Trophoblast cell (in vitro differentiated cells and primary cell): ENCODE measurements at regions not wholly inside any gene's neighbourhood (a gene's known extent, or its start where the extent isn't known, plus 50 kb on each side); places are given as distances from the start of the nearest gene placed in this dataset.

Experiments used
- DNase-seq, 2 donors: peaks; one replicate each; pipeline ENCODE4 v3.0.0-alpha.2; 2016
- H2AFZ ChIP-seq: 2 replicates; pipeline ENCODE4 v1.6.1; 2013; ENCODE audit warnings: low read length, moderate library complexity, mild to moderate bottlenecking; ENCODE audit not compliant: insufficient read depth, poor library complexity
- H2AK5ac ChIP-seq: 2 replicates; pipeline ENCODE4 v1.6.1; 2013; ENCODE audit warnings: mild to moderate bottlenecking, low read length
- H2BK120ac ChIP-seq: 2 replicates; pipeline ENCODE4 v1.6.1; 2013; ENCODE audit warnings: low read length, mild to moderate bottlenecking, moderate library complexity; ENCODE audit not compliant: insufficient read depth, poor library complexity
- H2BK12ac ChIP-seq: 2 replicates; pipeline ENCODE4 v1.6.1; 2013; ENCODE audit warnings: mild to moderate bottlenecking, low read length, moderate library complexity
- H2BK5ac ChIP-seq: 2 replicates; pipeline ENCODE4 v1.6.1; 2013; ENCODE audit warnings: low read length, low read depth, moderate library complexity, mild to moderate bottlenecking; ENCODE audit not compliant: poor library complexity
- H3K14ac ChIP-seq: 2 replicates; pipeline ENCODE4 v1.6.1; 2013; ENCODE audit warnings: mild to moderate bottlenecking, low read length
- H3K18ac ChIP-seq: 2 replicates; pipeline ENCODE4 v1.6.1; 2013; ENCODE audit warnings: mild to moderate bottlenecking, low read length
- H3K23ac ChIP-seq: 2 replicates; pipeline ENCODE4 v1.6.1; 2013; ENCODE audit warnings: low read length
- H3K27ac ChIP-seq: 2 replicates; pipeline ENCODE4 v1.5.1; 2013; ENCODE audit warnings: low read depth, mild to moderate bottlenecking, inconsistent platforms, low read length, moderate library complexity
- H3K27me3 ChIP-seq: 2 replicates; pipeline ENCODE4 v1.6.1; 2013; ENCODE audit warnings: inconsistent platforms, mild to moderate bottlenecking, low read length, moderate library complexity; ENCODE audit not compliant: insufficient read depth
- H3K36me3 ChIP-seq, 2 experiments: 1 replicate in 1 of 2; 2 replicates in 1 of 2; pipeline ENCODE4 v1.6.1; 2013; ENCODE audit warnings: low read length in 2 of 2, mild to moderate bottlenecking in 2 of 2, moderate library complexity in 1 of 2; ENCODE audit not compliant: insufficient read depth in 2 of 2, control insufficient read depth in 1 of 2
- H3K4ac ChIP-seq: 2 replicates; pipeline ENCODE4 v1.6.1; 2013; ENCODE audit warnings: low read depth, mild to moderate bottlenecking, low read length, moderate library complexity
- H3K4me1 ChIP-seq, 2 experiments: 1 replicate in 1 of 2; 2 replicates in 1 of 2; pipeline ENCODE4 v1.6.1; 2013; ENCODE audit warnings: low read length in 2 of 2, mild to moderate bottlenecking in 2 of 2, moderate library complexity in 1 of 2; ENCODE audit not compliant: insufficient read depth in 2 of 2, control insufficient read depth in 1 of 2
- H3K4me2 ChIP-seq: 2 replicates; pipeline ENCODE4 v1.6.1; 2013; ENCODE audit warnings: inconsistent platforms, mild to moderate bottlenecking, low read length, moderate library complexity
- H3K4me3 ChIP-seq: 2 replicates; pipeline ENCODE4 v1.5.1; 2013; ENCODE audit warnings: mild to moderate bottlenecking, low read depth, low read length, inconsistent platforms
- H3K79me1 ChIP-seq: one replicate; pipeline ENCODE4 v1.6.1; 2013; ENCODE audit warnings: low read length
- H3K79me2 ChIP-seq: 2 replicates; pipeline ENCODE4 v1.6.1; 2013; ENCODE audit warnings: low read length, mild to moderate bottlenecking; ENCODE audit not compliant: control insufficient read depth, insufficient read depth, poor library complexity
- H3K9ac ChIP-seq: 2 replicates; pipeline ENCODE4 v1.6.1; 2013; ENCODE audit warnings: mild to moderate bottlenecking, low read length
- H3K9me3 ChIP-seq: 2 replicates; pipeline ENCODE4 v1.6.1; 2013; ENCODE audit warnings: low read depth, mild to moderate bottlenecking, control low read depth, inconsistent platforms, low read length; ENCODE audit not compliant: insufficient read depth
- H4K12ac ChIP-seq: 2 replicates; pipeline ENCODE4 v1.6.1; 2013; ENCODE audit warnings: low read depth, mild to moderate bottlenecking, low read length, moderate library complexity
- H4K8ac ChIP-seq: 2 replicates; pipeline ENCODE4 v1.6.1; 2013; ENCODE audit warnings: low read depth, mild to moderate bottlenecking, low read length, moderate library complexity
- H4K91ac ChIP-seq: one replicate; pipeline ENCODE4 v1.6.1; 2013; ENCODE audit warnings: low read depth, mild to moderate bottlenecking, low read length, moderate library complexity
- WGBS: extraction: QIAGEN DNeasy Blood & Tissue Kit; methylation state at CpG from one replicate; pipeline ENCODE4 v1.1.7; 2013; ENCODE audit warnings: missing lambda C conversion rate; ENCODE audit not compliant: insufficient read length, insufficient coverage; ENCODE audit errors: extremely low coverage; 5-methylcytosine and 5-hydroxymethylcytosine counted together

- H3K79me1 ChIP-seq = no peaks in the 10 kb centered on the region
- no peak overlapping the region for H2AFZ ChIP-seq
- no peak overlapping the region for H3K14ac ChIP-seq
- H4K8ac ChIP-seq = no peak overlapping the region
- no peak overlapping the region for H4K91ac ChIP-seq
- H3K18ac ChIP-seq = no peak overlapping the region
- no peak overlapping the region for H3K23ac ChIP-seq
- H3K79me2 ChIP-seq = no peaks in the 10 kb centered on the region
- H2BK5ac ChIP-seq = no peak overlapping the region
- H2BK120ac ChIP-seq = no peak overlapping the region
- no peak overlapping the region for H3K4ac ChIP-seq
- peaks cover 2% of the 10 kb centered on the region for H3K9me3 ChIP-seq
- H3K4me3 ChIP-seq = no peak overlapping the region
- H3K36me3 ChIP-seq = no peaks in the 10 kb centered on the region
- H3K4me2 ChIP-seq = no peak overlapping the region
- no peak for DNase-seq
- no peaks in the 10 kb centered on the region for H3K27me3 ChIP-seq
- no peak overlapping the region for H3K27ac ChIP-seq
- no CpG with 5 or more reads among the region's 5 CpGs for WGBS
- no peak overlapping the region for H4K12ac ChIP-seq
- H3K9ac ChIP-seq = no peak overlapping the region
- H2AK5ac ChIP-seq = no peak overlapping the region
- no peaks in the 10 kb centered on the region for H3K4me1 ChIP-seq
- H2BK12ac ChIP-seq = no peak overlapping the region
These were observed 268.6 kb downstream of the JRKL start for GRCh38 chr11:96658436-96658835.

GRCh38 chr11:96664110-96664509 is 274.3 kb downstream of the JRKL start:
- H3K4me3 ChIP-seq = no peak overlapping the region
- no peak overlapping the region for H2BK5ac ChIP-seq
- H3K79me1 ChIP-seq = no peaks in the 10 kb centered on the region
- no peak overlapping the region for H3K4ac ChIP-seq
- no peaks in the 10 kb centered on the region for H3K36me3 ChIP-seq
- no peaks in the 10 kb centered on the region for H3K27me3 ChIP-seq
- H3K14ac ChIP-seq = no peak overlapping the region
- no peak overlapping the region for H4K8ac ChIP-seq
- H2BK120ac ChIP-seq = no peak overlapping the region
- H4K12ac ChIP-seq = no peak overlapping the region
- H3K79me2 ChIP-seq = no peaks in the 10 kb centered on the region
- no peaks in the 10 kb centered on the region for H3K9me3 ChIP-seq
- no peak overlapping the region for H2BK12ac ChIP-seq
- H2AFZ ChIP-seq = no peak overlapping the region
- no peak overlapping the region for H3K9ac ChIP-seq
- H3K4me2 ChIP-seq = no peak overlapping the region
- no peak overlapping the region for H4K91ac ChIP-seq
- DNase-seq = no peak
- no peak overlapping the region for H3K23ac ChIP-seq
- no CpG with 5 or more reads among the region's 2 CpGs for WGBS
- no peak overlapping the region for H2AK5ac ChIP-seq
- no peak overlapping the region for H3K27ac ChIP-seq
- H3K4me1 ChIP-seq = no peaks in the 10 kb centered on the region
- no peak overlapping the region for H3K18ac ChIP-seq

- Histone ChIP-seq H4K8ac (no peak overlapping the region), H3K36me3 (no peaks in the 10 kb centered on the region), H4K12ac (no peak overlapping the region), H3K79me1 (no peaks in the 10 kb centered on the region), H3K27me3 (no peaks in the 10 kb centered on the region), H2BK5ac (no peak overlapping the region), H2BK12ac (no peak overlapping the region), H3K23ac (no peak overlapping the region), H2BK120ac (no peak overlapping the region), H2AK5ac (no peak overlapping the region), H3K4me3 (no peak overlapping the region), H3K18ac (no peak overlapping the region), H3K4me1 (no peaks in the 10 kb centered on the region), H3K27ac (no peak overlapping the region), H4K91ac (no peak overlapping the region), H3K4ac (no peak overlapping the region), H3K9me3 (no peaks in the 10 kb centered on the region), H3K4me2 (no peak overlapping the region), H2AFZ (no peak overlapping the region), H3K14ac (no peak overlapping the region), H3K79me2 (no peaks in the 10 kb centered on the region), H3K9ac (no peak overlapping the region)
- DNase-seq = no peak
- WGBS = no CpG with 5 or more reads among the region's 5 CpGs
These were observed 290.6 kb downstream of the JRKL start for GRCh38 chr11:96680211-96681018.

- Histone ChIP-seq H3K4ac (no peak overlapping the region), H2BK5ac (no peak overlapping the region), H3K79me2 (no peaks in the 10 kb centered on the region), H4K91ac (no peak overlapping the region), H3K27me3 (no peaks in the 10 kb centered on the region), H3K27ac (no peak overlapping the region), H2BK120ac (no peak overlapping the region), H3K4me1 (no peaks in the 10 kb centered on the region), H3K9me3 (no peaks in the 10 kb centered on the region), H3K36me3 (no peaks in the 10 kb centered on the region), H3K79me1 (no peaks in the 10 kb centered on the region), H4K12ac (no peak overlapping the region), H2AK5ac (no peak overlapping the region), H3K18ac (no peak overlapping the region), H3K9ac (no peak overlapping the region), H2AFZ (no peak overlapping the region), H3K14ac (no peak overlapping the region), H3K4me3 (no peak overlapping the region), H3K4me2 (no peak overlapping the region), H2BK12ac (no peak overlapping the region), H4K8ac (no peak overlapping the region), H3K23ac (no peak overlapping the region)
- DNase-seq = no peak
- WGBS = no CpG with 5 or more reads among the region's 5 CpGs
These were observed 291.4 kb downstream of the JRKL start for GRCh38 chr11:96681019-96681716.
